ENCODE measurements at regions not wholly inside any gene's neighbourhood (a gene's known extent, or its start where the extent isn't known, plus 50 kb on each side); places are given as distances from the start of the nearest gene placed in this dataset.
"Not testable (repeated sequence)": the region's sequence is repeated elsewhere in the genome, so short reads cannot be mapped to it uniquely, and the experiment has no call there.

- CTCF ChIA-PET; H3K27ac ChIP-seq (ENCODE audit: low read length); H3K4me3 Mint-ChIP-seq; ATAC-seq (replicated peaks in 1 of 4); H3K36me3 Mint-ChIP-seq; H3K27ac Mint-ChIP-seq; H3K4me1 ChIP-seq (ENCODE audit: control insufficient read depth in 1 of 2, extremely low read depth in 1 of 2, insufficient read depth in 2 of 2, low read length in 2 of 2); H3K9me3 Mint-ChIP-seq; H3K36me3 ChIP-seq (ENCODE audit: control insufficient read depth in 2 of 2, extremely low read depth in 1 of 2, insufficient read depth in 1 of 2, low read length in 1 of 2); POLR2A ChIA-PET; H3K27me3 ChIP-seq (replicated peaks in 1 of 2; ENCODE audit: control insufficient read depth in 2 of 2, extremely low read depth in 1 of 2, insufficient read depth in 2 of 2, low read length in 1 of 2); H3K27me3 Mint-ChIP-seq; H3K4me3 ChIP-seq (ENCODE audit: control insufficient read depth in 1 of 2, extremely low read depth in 1 of 2, low read length in 1 of 2); DNase-seq; H3K9me3 ChIP-seq: not testable (repeated sequence)
- peaks cover 10 to 26% (median 15%) of the 10 kb centered on the region in 3 donors for H3K4me1 Mint-ChIP-seq
- no CpG with 5 or more reads among the region's 1 CpG for WGBS (ENCODE audit: insufficient coverage)
Observed at GRCh38 chr1:199031170-199031569, 392.3 kb downstream of the PTPRC start.

GRCh38 chr1:199032479-199032878, 393.6 kb downstream of the PTPRC start:
- H3K36me3 Mint-ChIP-seq; H3K27me3 ChIP-seq (replicated peaks in 1 of 2; ENCODE audit: control insufficient read depth in 2 of 2, extremely low read depth in 1 of 2, insufficient read depth in 2 of 2, low read length in 1 of 2); POLR2A ChIA-PET; H3K4me3 Mint-ChIP-seq; H3K27ac Mint-ChIP-seq; H3K9me3 Mint-ChIP-seq; H3K4me1 ChIP-seq (ENCODE audit: control insufficient read depth in 1 of 2, extremely low read depth in 1 of 2, insufficient read depth in 2 of 2, low read length in 2 of 2); H3K27ac ChIP-seq (ENCODE audit: low read length); CTCF ChIA-PET; ATAC-seq (replicated peaks in 1 of 4); H3K36me3 ChIP-seq (ENCODE audit: control insufficient read depth in 2 of 2, extremely low read depth in 1 of 2, insufficient read depth in 1 of 2, low read length in 1 of 2); H3K27me3 Mint-ChIP-seq; H3K4me3 ChIP-seq (ENCODE audit: control insufficient read depth in 1 of 2, extremely low read depth in 1 of 2, low read length in 1 of 2); DNase-seq; H3K9me3 ChIP-seq: not testable (repeated sequence)
- WGBS (ENCODE audit: insufficient coverage): no CpG with 5 or more reads among the region's 3 CpGs
- peaks cover 10 to 26% (median 15%) of the 10 kb centered on the region in 3 donors for H3K4me1 Mint-ChIP-seq

DNA sequence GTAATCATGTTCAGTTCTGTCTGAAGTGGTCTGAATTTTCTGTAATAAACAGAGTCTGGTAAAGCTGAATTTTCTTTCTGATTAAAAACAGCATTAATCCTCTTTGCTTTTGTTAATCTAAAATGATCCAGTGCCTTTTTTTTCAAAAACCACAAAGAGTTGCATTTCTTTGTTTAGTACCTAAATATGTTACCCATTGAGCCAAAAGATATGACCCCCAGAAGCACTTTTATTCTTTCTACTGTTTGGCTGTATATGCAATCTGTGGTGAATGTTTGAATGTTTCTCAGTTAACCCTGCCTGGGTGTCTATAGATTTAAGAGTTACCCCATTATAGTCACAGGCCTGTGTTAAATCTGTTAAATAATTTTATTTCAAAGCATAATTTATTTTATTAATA, 394.8 kb downstream of the PTPRC start:
- Histone ChIP-seq H3K27me3 (replicated peaks in 1 of 2; ENCODE audit: control insufficient read depth in 2 of 2, extremely low read depth in 1 of 2, insufficient read depth in 2 of 2, low read length in 1 of 2) (no peaks in the 10 kb centered on the region), H3K4me1 (ENCODE audit: control insufficient read depth in 1 of 2, extremely low read depth in 1 of 2, insufficient read depth in 2 of 2, low read length in 2 of 2) (peaks cover 0 to 5% of the 10 kb centered on the region in 2 experiments), H3K36me3 (ENCODE audit: control insufficient read depth in 2 of 2, extremely low read depth in 1 of 2, insufficient read depth in 1 of 2, low read length in 1 of 2) (no peaks in the 10 kb centered on the region), H3K9me3 (no peaks in the 10 kb centered on the region), H3K4me3 (ENCODE audit: control insufficient read depth in 1 of 2, extremely low read depth in 1 of 2, low read length in 1 of 2) (no peak overlapping the region), H3K27ac (ENCODE audit: low read length) (no peak overlapping the region)
- peaks cover 0 to 3% (median 0%) of the 10 kb centered on the region in 3 donors for H3K9me3 Mint-ChIP-seq
- no peaks in the 10 kb centered on the region for H3K36me3 Mint-ChIP-seq
- no peak overlapping the region for H3K4me3 Mint-ChIP-seq
- H3K4me1 Mint-ChIP-seq: peaks cover 10 to 26% (median 15%) of the 10 kb centered on the region in 3 donors
- CTCF ChIA-PET: no interaction called here
- POLR2A ChIA-PET: no interaction called here
- no peaks in the 10 kb centered on the region for H3K27me3 Mint-ChIP-seq
- DNase-seq: no peak
- ATAC-seq (replicated peaks in 1 of 4): no peak
- no peak overlapping the region for H3K27ac Mint-ChIP-seq

GRCh38 chr1:199038156-199038555, 399.3 kb downstream of the PTPRC start:
- Histone ChIP-seq H3K27me3 (replicated peaks in 1 of 2; ENCODE audit: control insufficient read depth in 2 of 2, extremely low read depth in 1 of 2, insufficient read depth in 2 of 2, low read length in 1 of 2) (no peaks in the 10 kb centered on the region), H3K27ac (ENCODE audit: low read length) (no peak overlapping the region), H3K36me3 (ENCODE audit: control insufficient read depth in 2 of 2, extremely low read depth in 1 of 2, insufficient read depth in 1 of 2, low read length in 1 of 2) (no peaks in the 10 kb centered on the region), H3K4me1 (ENCODE audit: control insufficient read depth in 1 of 2, extremely low read depth in 1 of 2, insufficient read depth in 2 of 2, low read length in 2 of 2) (peaks cover 0 to 31% of the 10 kb centered on the region in 2 experiments), H3K9me3 (no peaks in the 10 kb centered on the region), H3K4me3 (ENCODE audit: control insufficient read depth in 1 of 2, extremely low read depth in 1 of 2, low read length in 1 of 2) (no peak overlapping the region)
- DNase-seq (no peak), ATAC-seq (replicated peaks in 1 of 4) (no peak)
- Mint-ChIP-seq H3K27ac (no peak overlapping the region), H3K27me3 (no peaks in the 10 kb centered on the region), H3K9me3 (no peaks in the 10 kb centered on the region), H3K4me3 (no peak overlapping the region), H3K36me3 (no peaks in the 10 kb centered on the region), H3K4me1 (peaks cover 36 to 43% (median 42%) of the 10 kb centered on the region in 3 donors)
- WGBS (ENCODE audit: insufficient coverage): 100% methylated on average over 1 of the region's 3 CpGs
- ChIA-PET CTCF (no interaction called here), POLR2A (no interaction called here)

GRCh38 chr1:199040076-199040905, 401.5 kb downstream of the PTPRC start:
- H3K27ac Mint-ChIP-seq: peak overlapping the region in 1 of 2 donors; percentile 30
- H3K4me3 ChIP-seq (ENCODE audit: control insufficient read depth in 1 of 2, extremely low read depth in 1 of 2, low read length in 1 of 2): no peak overlapping the region

GRCh38 chr1:199041173-199041914, 402.5 kb downstream of the PTPRC start:
- ATAC-seq (replicated peaks in 1 of 4) (peak; percentile 55 to 79 (median 78)), DNase-seq (peak in 3 of 35 experiments; percentile 1 to 47 (median 2))
- CTCF ChIA-PET: interaction anchor here (0.6 kb wide), 2 partner anchors 258 to 696 kb away, joined by 3 to 4 read pairs; no protein-coding TSS in a partner anchor
- no peak overlapping the region for H3K4me3 ChIP-seq (ENCODE audit: control insufficient read depth in 1 of 2, extremely low read depth in 1 of 2, low read length in 1 of 2)
- H3K27me3 ChIP-seq (replicated peaks in 1 of 2; ENCODE audit: control insufficient read depth in 2 of 2, extremely low read depth in 1 of 2, insufficient read depth in 2 of 2, low read length in 1 of 2): no peaks in the 10 kb centered on the region
- Mint-ChIP-seq H3K9me3 (no peaks in the 10 kb centered on the region), H3K4me1 (peaks cover 28 to 36% (median 29%) of the 10 kb centered on the region in 3 donors), H3K4me3 (peak overlapping the region in 2 of 3 donors; percentile 0 to 26), H3K27me3 (no peaks in the 10 kb centered on the region), H3K36me3 (no peaks in the 10 kb centered on the region), H3K27ac (no peak overlapping the region)
- POLR2A ChIA-PET: no interaction called here
- peaks cover 0 to 28% of the 10 kb centered on the region in 2 experiments for H3K4me1 ChIP-seq (ENCODE audit: control insufficient read depth in 1 of 2, extremely low read depth in 1 of 2, insufficient read depth in 2 of 2, low read length in 2 of 2)
- 0% methylated on average over 1 of the region's 4 CpGs for WGBS (ENCODE audit: insufficient coverage)
- no peaks in the 10 kb centered on the region for H3K36me3 ChIP-seq (ENCODE audit: control insufficient read depth in 2 of 2, extremely low read depth in 1 of 2, insufficient read depth in 1 of 2, low read length in 1 of 2)
- H3K9me3 ChIP-seq: no peaks in the 10 kb centered on the region
- H3K27ac ChIP-seq (ENCODE audit: low read length): no peak overlapping the region

More at GRCh38 chr1:199040076-199040905, 401.5 kb downstream of the PTPRC start:
- no peaks in the 10 kb centered on the region for H3K9me3 ChIP-seq
- peaks cover 0 to 28% of the 10 kb centered on the region in 2 experiments for H3K4me1 ChIP-seq (ENCODE audit: control insufficient read depth in 1 of 2, extremely low read depth in 1 of 2, insufficient read depth in 2 of 2, low read length in 2 of 2)
- peaks cover 28 to 37% (median 29%) of the 10 kb centered on the region in 3 donors for H3K4me1 Mint-ChIP-seq
- ATAC-seq (replicated peaks in 1 of 4): no peak
- ChIA-PET CTCF (interaction anchor here in 1 of 2 donors (0.6 kb wide), 1 partner anchor 1581 kb away, joined by 5 read pairs; no protein-coding TSS in a partner anchor), POLR2A (interaction anchor here in 1 of 2 donors (0.5 kb wide), 1 partner anchor 47 kb away, joined by 3 read pairs; no protein-coding TSS in a partner anchor)
- H3K27ac ChIP-seq (ENCODE audit: low read length): no peak overlapping the region
- H3K36me3 Mint-ChIP-seq: no peaks in the 10 kb centered on the region
- no peaks in the 10 kb centered on the region for H3K36me3 ChIP-seq (ENCODE audit: control insufficient read depth in 2 of 2, extremely low read depth in 1 of 2, insufficient read depth in 1 of 2, low read length in 1 of 2)
- no peaks in the 10 kb centered on the region for H3K27me3 Mint-ChIP-seq
- no peaks in the 10 kb centered on the region for H3K27me3 ChIP-seq (replicated peaks in 1 of 2; ENCODE audit: control insufficient read depth in 2 of 2, extremely low read depth in 1 of 2, insufficient read depth in 2 of 2, low read length in 1 of 2)
- WGBS (ENCODE audit: insufficient coverage): no CpG with 5 or more reads among the region's 1 CpG
- no peak for DNase-seq
- peak overlapping the region in 1 of 3 donors; percentile 23 for H3K4me3 Mint-ChIP-seq
- H3K9me3 Mint-ChIP-seq: no peaks in the 10 kb centered on the region
